ENCODE measurements at regions not wholly inside any gene's neighbourhood (a gene's known extent, or its start where the extent isn't known, plus 50 kb on each side); places are given as distances from the start of the nearest gene placed in this dataset.
A peak's percentile ranks its signal among the peaks of the same experiment; 100 is the strongest.

DNA sequence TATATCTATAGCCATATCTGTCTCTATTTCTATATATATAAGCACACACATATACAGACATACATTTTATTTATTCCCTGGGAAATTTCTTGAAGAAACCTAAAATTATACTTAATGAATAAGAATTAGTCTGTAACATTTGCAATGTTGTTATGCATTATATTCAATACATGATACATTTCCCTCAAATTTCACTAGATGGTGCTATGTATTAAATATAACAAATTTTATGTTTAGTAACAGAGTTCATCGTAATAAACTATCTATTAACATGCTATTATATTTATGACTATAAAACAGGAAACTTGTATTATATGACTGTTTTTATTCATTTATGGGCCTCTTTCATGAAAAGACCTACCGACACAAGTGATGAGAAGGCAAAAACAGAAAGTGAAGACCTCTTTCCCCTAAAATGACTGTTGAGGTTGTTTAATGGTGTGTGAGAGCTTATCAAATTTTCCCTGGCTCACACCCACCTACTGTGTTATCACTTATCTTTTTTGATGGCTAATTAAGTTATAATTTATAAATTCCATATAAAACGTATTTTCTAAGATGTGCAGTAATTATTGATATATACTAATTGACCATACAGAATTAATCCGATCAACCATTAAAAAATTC, 881.9 kb downstream of the SLITRK6 start:
- H3K36me3 ChIP-seq (ENCODE audit: insufficient read depth, low read length, poor library complexity, severe bottlenecking), result no peaks in the 10 kb centered on the region
- DNase-seq (ENCODE audit: low spot score), result peak; percentile 46
- no peaks in the 10 kb centered on the region for H3K27me3 ChIP-seq (replicated peaks; ENCODE audit: insufficient read depth, low read depth, low read length, poor library complexity)
- no peaks in the 10 kb centered on the region for H3K9me3 ChIP-seq (ENCODE audit: low read depth, low read length, poor library complexity, severe bottlenecking)
- intact Hi-C loops (cut with micrococcal nuclease; ENCODE audit: unreplicated experiment), result loop anchor here (1.0 kb wide), 1 partner anchor 889 kb away; no protein-coding TSS in a partner anchor
- TF ChIP-seq, protein P1, sequence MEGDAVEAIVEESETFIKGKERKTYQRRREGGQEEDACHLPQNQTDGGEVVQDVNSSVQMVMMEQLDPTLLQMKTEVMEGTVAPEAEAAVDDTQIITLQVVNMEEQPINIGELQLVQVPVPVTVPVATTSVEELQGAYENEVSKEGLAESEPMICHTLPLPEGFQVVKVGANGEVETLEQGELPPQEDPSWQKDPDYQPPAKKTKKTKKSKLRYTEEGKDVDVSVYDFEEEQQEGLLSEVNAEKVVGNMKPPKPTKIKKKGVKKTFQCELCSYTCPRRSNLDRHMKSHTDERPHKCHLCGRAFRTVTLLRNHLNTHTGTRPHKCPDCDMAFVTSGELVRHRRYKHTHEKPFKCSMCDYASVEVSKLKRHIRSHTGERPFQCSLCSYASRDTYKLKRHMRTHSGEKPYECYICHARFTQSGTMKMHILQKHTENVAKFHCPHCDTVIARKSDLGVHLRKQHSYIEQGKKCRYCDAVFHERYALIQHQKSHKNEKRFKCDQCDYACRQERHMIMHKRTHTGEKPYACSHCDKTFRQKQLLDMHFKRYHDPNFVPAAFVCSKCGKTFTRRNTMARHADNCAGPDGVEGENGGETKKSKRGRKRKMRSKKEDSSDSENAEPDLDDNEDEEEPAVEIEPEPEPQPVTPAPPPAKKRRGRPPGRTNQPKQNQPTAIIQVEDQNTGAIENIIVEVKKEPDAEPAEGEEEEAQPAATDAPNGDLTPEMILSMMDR (conservative IDR thresholded peaks at IDR 0.05; ENCODE audit: low read depth, low read length), result peak; percentile 61
- no peak for TF ChIP-seq EZH2 (IDR thresholded peaks at IDR 0.05; ENCODE audit: borderline replicate concordance, low read depth, low read length, poor library complexity, severe bottlenecking)
- ChIA-PET POLR2A (ENCODE audit: low non-redundant PET) (interaction anchor here (0.6 kb wide), 1 partner anchor 144 kb away, joined by 3 read pairs; no protein-coding TSS in a partner anchor), CTCF (no interaction called here)
- H3K4me3 ChIP-seq (ENCODE audit: low read depth, low read length, poor library complexity, severe bottlenecking), result no peak overlapping the region
- BruUV-seq (replicated peaks), result no TSS peak
- no peaks in the 10 kb centered on the region for H3K4me1 ChIP-seq (ENCODE audit: insufficient read depth, low read length, poor library complexity, severe bottlenecking)
- no peak overlapping the region for H3K27ac ChIP-seq (ENCODE audit: low read depth, low read length, poor library complexity, severe bottlenecking)

DNA sequence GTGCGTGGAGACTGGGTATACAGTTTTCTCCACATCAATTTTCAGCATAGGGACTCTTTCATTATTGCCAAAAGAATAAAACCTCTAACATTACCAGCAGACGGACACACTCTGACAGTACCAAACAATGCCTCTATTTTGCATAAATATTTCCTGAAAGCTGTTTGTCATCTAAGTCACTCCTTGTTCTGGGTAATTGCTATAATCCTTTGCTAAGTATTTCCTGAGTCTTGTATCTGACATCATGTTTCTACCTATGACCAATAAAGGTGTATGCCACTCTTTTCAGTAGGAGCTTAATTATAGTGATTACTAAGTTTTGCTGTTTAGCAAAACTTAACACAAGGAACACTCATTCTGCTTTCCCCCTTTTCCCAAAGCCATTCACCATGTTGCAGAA, 886.5 kb downstream of the SLITRK6 start:
- no peak overlapping the region for H3K4me3 ChIP-seq (ENCODE audit: low read depth, low read length, poor library complexity, severe bottlenecking)
- ChIA-PET POLR2A (ENCODE audit: low non-redundant PET) (no interaction called here), CTCF (no interaction called here)
- no peak overlapping the region for H3K27ac ChIP-seq (ENCODE audit: low read depth, low read length, poor library complexity, severe bottlenecking)
- H3K9me3 ChIP-seq (ENCODE audit: low read depth, low read length, poor library complexity, severe bottlenecking), result no peaks in the 10 kb centered on the region
- no peaks in the 10 kb centered on the region for H3K4me1 ChIP-seq (ENCODE audit: insufficient read depth, low read length, poor library complexity, severe bottlenecking)
- TF ChIP-seq, protein P1 (conservative IDR thresholded peaks at IDR 0.05; ENCODE audit: low read depth, low read length), result no peak
- no peak for TF ChIP-seq EZH2 (IDR thresholded peaks at IDR 0.05; ENCODE audit: borderline replicate concordance, low read depth, low read length, poor library complexity, severe bottlenecking)
- H3K36me3 ChIP-seq (ENCODE audit: insufficient read depth, low read length, poor library complexity, severe bottlenecking), result no peaks in the 10 kb centered on the region
- BruUV-seq (replicated peaks), result no TSS peak
- intact Hi-C loops (cut with micrococcal nuclease; ENCODE audit: unreplicated experiment), result no loop called here
- peak; percentile 17 for DNase-seq (ENCODE audit: low spot score)
- no peaks in the 10 kb centered on the region for H3K27me3 ChIP-seq (replicated peaks; ENCODE audit: insufficient read depth, low read depth, low read length, poor library complexity)

GRCh38 chr13:84910423-84910822, 888.8 kb downstream of the SLITRK6 start:
- intact Hi-C loops (cut with micrococcal nuclease; ENCODE audit: unreplicated experiment), result no loop called here
- POLR2A ChIA-PET (ENCODE audit: low non-redundant PET), result no interaction called here
- CTCF ChIA-PET, result no interaction called here
- TF ChIP-seq EZH2 (IDR thresholded peaks at IDR 0.05; ENCODE audit: borderline replicate concordance, low read depth, low read length, poor library complexity, severe bottlenecking), result no peak
- TF ChIP-seq, protein P1 (conservative IDR thresholded peaks at IDR 0.05; ENCODE audit: low read depth, low read length), result no peak
- H3K27me3 ChIP-seq (replicated peaks; ENCODE audit: insufficient read depth, low read depth, low read length, poor library complexity), result no peaks in the 10 kb centered on the region
- no peak overlapping the region for H3K4me3 ChIP-seq (ENCODE audit: low read depth, low read length, poor library complexity, severe bottlenecking)
- no peaks in the 10 kb centered on the region for H3K9me3 ChIP-seq (ENCODE audit: low read depth, low read length, poor library complexity, severe bottlenecking)
- no peak for DNase-seq (ENCODE audit: low spot score)
- H3K4me1 ChIP-seq (ENCODE audit: insufficient read depth, low read length, poor library complexity, severe bottlenecking), result no peaks in the 10 kb centered on the region
- H3K27ac ChIP-seq (ENCODE audit: low read depth, low read length, poor library complexity, severe bottlenecking), result no peak overlapping the region
- BruUV-seq (replicated peaks), result no TSS peak
- H3K36me3 ChIP-seq (ENCODE audit: insufficient read depth, low read length, poor library complexity, severe bottlenecking), result no peaks in the 10 kb centered on the region
